IMR-90 (cell line): ENCODE measurements at regions not wholly inside any gene's neighbourhood (a gene's known extent, or its start where the extent isn't known, plus 50 kb on each side); places are given as distances from the start of the nearest gene placed in this dataset.

Source experiments
- ATAC-seq: fragments of 200-7000 bp; cut with Tn5 transposase; 2 replicates; pipeline ENCODE4 v1.9.1; 2020; ENCODE audit warnings: low read depth, mild to moderate bottlenecking, moderate library complexity
- BruUV-seq: library from RNA; stranded (reverse); fragments of 400-500 nt; replicated peaks from 2 replicates; lab custom pipeline; 2021; lab: Mats Ljungman, UMichigan
- CTCF ChIA-PET: fragments of 300-600 bp; formaldehyde crosslinking; extraction: SDS; loops from one replicate; lab custom pipeline; 2021; ENCODE audit warnings: antibody characterized with exemption; lab: Yijun Ruan, JAX
- POLR2A ChIA-PET: fragments of 300-600 bp; sonication (Branson Sonifier 250); formaldehyde crosslinking; loops from one replicate; lab custom pipeline; 2022; ENCODE audit warnings: antibody characterized with exemption; ENCODE audit not compliant: unreplicated experiment; lab: Charles Lee
- DNase-seq: peaks from one replicate; pipeline ENCODE4 v3.0.0; 2013
- H2AFZ ChIP-seq: replicated peaks from 2 replicates; pipeline ENCODE3; 2013; ENCODE audit warnings: low read length, mild to moderate bottlenecking; ENCODE audit not compliant: poor library complexity
- H2AK5ac ChIP-seq: 2 replicates; pipeline ENCODE4 v1.6.1; 2013; ENCODE audit warnings: low read depth, low read length, inconsistent platforms
- H2AK9ac ChIP-seq: replicated peaks from 2 replicates; pipeline ENCODE3; 2013; ENCODE audit warnings: mild to moderate bottlenecking, low read depth, low read length, moderate library complexity; ENCODE audit not compliant: poor library complexity
- H2BK120ac ChIP-seq: 2 replicates; pipeline ENCODE4 v1.6.1; 2013; ENCODE audit warnings: low read depth, low read length, inconsistent platforms
- H2BK15ac ChIP-seq: 3 replicates; pipeline ENCODE4 v1.6.1; 2013; ENCODE audit warnings: low read depth, low read length, inconsistent platforms
- H2BK20ac ChIP-seq: 2 replicates; pipeline ENCODE4 v1.6.1; 2013; ENCODE audit warnings: low read depth, mild to moderate bottlenecking, inconsistent platforms, low read length, moderate library complexity
- H2BK5ac ChIP-seq: 2 replicates; pipeline ENCODE4 v1.6.1; 2013; ENCODE audit warnings: mild to moderate bottlenecking, low read depth, low read length, inconsistent platforms; ENCODE audit not compliant: poor library complexity, severe bottlenecking
- H3K14ac ChIP-seq: replicated peaks from 2 replicates; pipeline ENCODE4 v1.6.1; 2013; ENCODE audit warnings: low read depth, low read length, inconsistent platforms
- H3K18ac ChIP-seq: 2 replicates; pipeline ENCODE4 v1.6.1; 2013; ENCODE audit warnings: low read depth, low read length, control low read depth
- H3K23ac ChIP-seq: 2 replicates; pipeline ENCODE4 v1.6.1; 2013; ENCODE audit warnings: low read depth, low read length, inconsistent platforms
- H3K27ac ChIP-seq: 2 replicates; pipeline ENCODE4 v1.5.1; 2013; ENCODE audit warnings: mild to moderate bottlenecking, control low read depth, low read length; ENCODE audit not compliant: insufficient read depth
- H3K27me3 ChIP-seq: 2 replicates; pipeline ENCODE4 v1.6.1; 2013; ENCODE audit warnings: low read length; ENCODE audit not compliant: control insufficient read depth, insufficient read depth
- H3K36me3 ChIP-seq: 2 replicates; pipeline ENCODE4 v1.6.1; 2013; ENCODE audit warnings: low read length, mixed read lengths; ENCODE audit not compliant: control insufficient read depth, insufficient read depth
- H3K4ac ChIP-seq: 2 replicates; pipeline ENCODE4 v1.6.1; 2013; ENCODE audit warnings: low read depth, low read length, inconsistent platforms
- H3K4me1 ChIP-seq: 2 replicates; pipeline ENCODE4 v1.6.1; 2013; ENCODE audit warnings: low read length, mixed read lengths; ENCODE audit not compliant: control insufficient read depth, insufficient read depth
- H3K4me2 ChIP-seq: 2 replicates; pipeline ENCODE4 v1.6.1; 2013; ENCODE audit warnings: low read depth, mild to moderate bottlenecking, control low read depth, low read length, moderate library complexity
- H3K4me3 ChIP-seq: 2 replicates; pipeline ENCODE4 v1.5.1; 2013; ENCODE audit warnings: low read depth, mild to moderate bottlenecking, control low read depth, low read length, moderate library complexity; ENCODE audit not compliant: insufficient read depth
- H3K56ac ChIP-seq: 2 replicates; pipeline ENCODE4 v1.6.1; 2013; ENCODE audit warnings: low read length, inconsistent platforms; ENCODE audit not compliant: insufficient read depth; ENCODE audit errors: extremely low read depth
- H3K79me1 ChIP-seq, 2 experiments: 2 replicates each; pipeline ENCODE4 v1.6.1; 2013; ENCODE audit warnings: low read length in 2 of 2, inconsistent platforms in 1 of 2, low read depth in 1 of 2
- H3K9ac ChIP-seq: 2 replicates; pipeline ENCODE4 v1.6.1; 2013; ENCODE audit warnings: low read depth, low read length, control low read depth
- H3K9me1 ChIP-seq: 2 replicates; pipeline ENCODE4 v1.6.1; 2013; ENCODE audit warnings: low read length, inconsistent platforms; ENCODE audit not compliant: insufficient read depth
- H3K9me3 ChIP-seq: 2 replicates; pipeline ENCODE4 v1.6.1; 2013; ENCODE audit warnings: low read length; ENCODE audit not compliant: control insufficient read depth, insufficient read depth
- H4K20me1 ChIP-seq: 2 replicates; pipeline ENCODE4 v1.6.1; 2013; ENCODE audit warnings: low read length, inconsistent platforms; ENCODE audit not compliant: insufficient read depth
- H4K5ac ChIP-seq: 2 replicates; pipeline ENCODE4 v1.6.1; 2013; ENCODE audit warnings: mild to moderate bottlenecking, low read depth, low read length, control low read depth
- H4K8ac ChIP-seq, 2 experiments: 2 replicates each; pipeline ENCODE4 v1.6.1; 2013; ENCODE audit warnings: low read depth in 2 of 2, low read length in 2 of 2, control low read depth in 1 of 2, inconsistent platforms in 1 of 2
- H4K91ac ChIP-seq: 2 replicates; pipeline ENCODE4 v1.6.1; 2013; ENCODE audit warnings: low read depth, low read length, inconsistent platforms; ENCODE audit not compliant: insufficient read depth
- BHLHE40 ChIP-seq: fragments of 150-350 bp; IDR thresholded peaks from 2 replicates; pipeline ENCODE4 v1.6.1; 2016; ENCODE audit warnings: mild to moderate bottlenecking, low read depth, low read length
- ELK1 ChIP-seq: fragments of 150-350 bp; IDR thresholded peaks from 2 replicates; pipeline ENCODE4 v1.6.1; 2016; ENCODE audit warnings: low read depth, mild to moderate bottlenecking, low read length, moderate library complexity, borderline replicate concordance
- MXI1 ChIP-seq: IDR thresholded peaks from 2 replicates; pipeline ENCODE4 v1.6.1; 2012; ENCODE audit warnings: low read depth, mild to moderate bottlenecking, low read length, moderate library complexity, borderline replicate concordance
- NFE2L2 ChIP-seq: fragments of 150-350 bp; IDR thresholded peaks from 2 replicates; pipeline ENCODE4 v1.6.1; 2016; ENCODE audit warnings: low read depth, mild to moderate bottlenecking, low read length
- RCOR1 ChIP-seq: IDR thresholded peaks from 2 replicates; pipeline ENCODE4 v1.6.1; 2012; ENCODE audit warnings: mild to moderate bottlenecking, low read length, improper control_type of control experiment; ENCODE audit not compliant: insufficient replicate concordance
- RFX5 ChIP-seq: IDR thresholded peaks from 2 replicates; pipeline ENCODE4 v1.8.0; 2012; ENCODE audit warnings: low read depth, mild to moderate bottlenecking, low read length, moderate library complexity
- USF2 ChIP-seq: fragments of 150-350 bp; IDR thresholded peaks from 2 replicates; pipeline ENCODE4 v1.6.1; 2017; ENCODE audit warnings: mild to moderate bottlenecking, antibody characterized with exemption, low read length, low read depth
- WGBS, 2 experiments: methylation state at CpG; one replicate each; pipeline versions ENCODE4 v1.1.5 to v1.1.7; 2013; ENCODE audit warnings: missing lambda C conversion rate in 2 of 2; ENCODE audit not compliant: insufficient read length in 1 of 2; ENCODE audit errors: extremely low coverage in 2 of 2; 5-methylcytosine and 5-hydroxymethylcytosine counted together
- dilution Hi-C: fragments of 300-500 bp; cut with HindIII; formaldehyde crosslinking; loops from one replicate; pipeline ENCODE4 v1.14.3; 2018; ENCODE audit warnings: low sequenced_read_pairs; ENCODE audit not compliant: unreplicated experiment
- in situ Hi-C: fragments of 300-500 bp; cut with MboI; formaldehyde crosslinking; loops from 3 replicates; pipeline ENCODE4 v1.14.3; 2019; ENCODE audit warnings: low sequenced_read_pairs, inconsistent platforms, mixed read lengths
- intact Hi-C: fragments of 100-400 bp; cut with micrococcal nuclease; formaldehyde crosslinking; loops from 2 replicates; pipeline ENCODE4 v1.10.0; 2022

GRCh38 chr21:19935467-19935866 lies 1062.7 kb upstream of the NCAM2 start:
- Histone ChIP-seq H3K9ac (no peak overlapping the region), H2BK120ac (no peak overlapping the region), H4K91ac (no peak overlapping the region), H3K4me3 (no peak overlapping the region), H3K23ac (no peak overlapping the region), H2BK20ac (no peak overlapping the region), H2BK15ac (no peak overlapping the region), H4K20me1 (no peaks in the 10 kb centered on the region), H3K4me1 (no peaks in the 10 kb centered on the region), H3K4ac (no peak overlapping the region), H3K9me1 (no peaks in the 10 kb centered on the region), H2AK5ac (no peak overlapping the region), H3K18ac (no peak overlapping the region), H3K9me3 (peaks cover 3% of the 10 kb centered on the region; the same call in 1 of the 2 replicates), H3K14ac (no peak overlapping the region), H2AK9ac (no peak overlapping the region), H2BK5ac (no peak overlapping the region), H2AFZ (no peak overlapping the region), H3K36me3 (no peaks in the 10 kb centered on the region), H4K8ac (no peak overlapping the region), H3K79me1 (no peaks in the 10 kb centered on the region), H3K27ac (no peak overlapping the region), H4K5ac (no peak overlapping the region), H3K27me3 (no peaks in the 10 kb centered on the region), H3K56ac (no peak overlapping the region), H3K4me2 (no peak overlapping the region)
- ChIA-PET CTCF (no interaction called here), POLR2A (no interaction called here)
- DNase-seq (no peak), ATAC-seq (no peak)
- dilution Hi-C loops (no loop called here), intact Hi-C loops (no loop called here), in situ Hi-C loops (no loop called here)
- no peak for TF ChIP-seq MXI1
- no peak for TF ChIP-seq ELK1
- TF ChIP-seq RCOR1 = no peak
- no peak for TF ChIP-seq NFE2L2
- TF ChIP-seq RFX5 = no peak
- TF ChIP-seq BHLHE40 = no peak
- TF ChIP-seq USF2 = no peak
- no CpG with 5 or more reads among the region's 6 CpGs for WGBS, 2 experiments
- no TSS peak for BruUV-seq
